ELR (cell line): ENCODE measurements at regions not wholly inside any gene's neighbourhood (a gene's known extent, or its start where the extent isn't known, plus 50 kb on each side); places are given as distances from the start of the nearest gene placed in this dataset.

Experiments
- DNase-seq: peaks from one replicate; pipeline ENCODE4 v3.0.0-alpha.2; 2015; ENCODE audit warnings: low read depth

DNA sequence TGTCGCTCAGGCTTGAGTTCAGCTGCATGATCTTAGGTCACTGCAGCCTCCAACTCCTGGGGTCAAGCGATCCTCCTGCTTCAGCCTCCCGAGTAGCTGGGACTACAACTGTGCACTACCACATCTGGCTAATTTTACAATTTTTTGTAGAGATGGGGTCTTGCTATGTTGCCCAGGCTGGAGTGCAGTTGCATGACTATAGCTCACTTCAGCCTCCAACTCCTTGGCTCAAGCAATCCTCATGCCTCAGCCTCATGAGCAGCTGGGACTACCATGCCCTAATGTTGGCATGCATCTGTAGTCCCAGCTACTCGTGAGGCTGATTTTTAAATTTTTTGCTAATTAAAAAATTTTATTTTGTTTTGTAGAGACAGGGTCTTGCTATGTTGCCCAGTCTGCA is 101.9 kb upstream of the NPTX2 start:
- DNase-seq: no peak

DNA sequence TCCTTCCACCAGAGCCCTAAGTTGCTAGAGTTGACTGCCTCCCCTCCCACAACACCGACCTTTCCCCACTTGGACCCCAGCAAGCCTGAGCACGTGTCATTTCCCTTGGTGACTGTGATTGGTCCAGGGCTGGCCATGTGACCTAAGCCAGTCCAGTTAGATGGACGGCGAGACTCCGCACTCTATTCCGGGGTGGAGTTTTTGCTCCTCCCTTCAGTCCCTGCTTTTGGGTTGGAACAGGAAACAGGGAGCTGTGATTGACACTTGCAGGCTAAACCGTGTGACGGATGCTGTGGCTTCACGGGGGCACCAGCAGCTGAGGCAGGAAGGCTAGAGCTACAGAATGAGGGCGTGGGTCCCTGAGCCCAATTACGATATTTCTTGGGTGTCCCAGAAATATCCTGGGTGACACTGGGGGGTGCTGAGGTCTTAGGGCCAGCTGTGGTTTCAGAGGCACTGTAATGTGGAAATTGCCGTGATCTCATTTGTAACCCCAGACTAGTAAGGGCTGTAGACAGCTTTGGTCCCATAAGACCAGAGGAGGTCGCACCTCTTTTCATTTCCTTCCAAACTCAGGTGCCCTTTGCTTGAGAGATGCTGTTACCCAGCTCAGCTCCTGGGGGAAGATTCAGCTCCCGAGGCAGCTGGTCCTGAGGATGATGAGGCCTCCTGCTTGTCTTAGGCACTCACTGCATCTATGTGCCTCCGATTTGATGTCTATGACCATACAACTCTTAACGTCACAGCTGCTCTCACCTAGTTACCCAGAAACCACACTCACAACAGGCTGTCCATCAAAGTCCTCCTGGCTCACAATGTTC is 102.7 kb upstream of the NPTX2 start:
- no peak for DNase-seq

DNA sequence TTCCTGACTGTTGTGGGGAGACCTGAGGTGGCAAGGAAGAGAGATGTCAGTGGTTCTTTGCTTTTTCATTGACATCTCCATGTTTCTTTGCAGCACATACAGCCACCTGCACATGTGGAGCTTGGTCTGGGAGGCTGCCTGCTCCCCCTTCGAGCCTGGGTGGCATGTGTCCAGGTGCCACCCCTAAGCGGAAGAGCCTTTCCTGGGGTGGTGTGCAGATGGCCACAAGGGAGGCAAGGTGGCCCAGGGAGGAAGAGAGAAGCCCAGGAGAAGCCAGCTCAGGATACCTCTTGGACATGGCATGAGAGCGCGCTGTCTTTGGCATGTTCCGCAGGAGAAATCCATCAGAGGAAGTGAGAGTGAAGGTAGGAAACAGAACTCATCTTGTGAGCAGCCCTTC is 105.9 kb upstream of the NPTX2 start:
- no peak for DNase-seq

DNA sequence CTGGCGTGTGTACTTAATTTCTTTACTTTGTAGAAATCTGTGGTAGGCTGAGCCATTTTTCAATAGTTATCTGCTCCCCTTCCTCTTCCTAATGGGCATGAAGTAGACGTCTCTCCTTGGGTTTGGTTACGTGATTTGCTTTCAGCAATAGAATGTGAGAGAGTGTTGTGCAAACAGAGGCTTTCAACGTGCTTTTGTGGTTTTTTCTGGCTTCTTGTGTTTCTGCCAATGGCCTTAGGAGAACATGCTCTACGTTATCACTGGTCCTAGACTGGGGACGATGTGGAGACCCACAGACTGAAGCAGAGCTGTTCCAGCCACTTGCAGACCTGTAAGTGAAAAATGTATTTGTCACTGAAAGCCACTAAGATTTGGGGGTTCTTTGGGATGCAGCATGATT is 107.2 kb upstream of the NPTX2 start:
- DNase-seq: no peak

DNA sequence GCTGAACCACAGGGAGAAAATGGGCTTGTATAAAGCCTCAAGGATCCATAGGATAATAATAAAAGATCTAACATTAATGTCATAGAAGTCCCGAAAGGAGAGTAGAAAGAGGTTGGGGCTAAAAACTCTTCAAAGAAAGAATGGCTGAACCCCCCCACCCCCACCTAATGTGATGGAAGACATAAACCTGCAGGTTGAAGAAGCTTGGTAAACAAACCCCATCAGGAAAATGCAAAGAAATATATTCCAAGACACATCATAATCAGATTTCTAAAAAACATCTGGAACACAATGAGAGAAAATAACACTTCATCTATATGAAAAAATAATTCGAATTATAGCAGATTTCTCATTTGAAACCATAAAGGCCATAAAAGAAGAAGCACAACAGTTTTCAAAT is 105.6 kb upstream of the BAIAP2L1 start:
- DNase-seq: no peak

DNA sequence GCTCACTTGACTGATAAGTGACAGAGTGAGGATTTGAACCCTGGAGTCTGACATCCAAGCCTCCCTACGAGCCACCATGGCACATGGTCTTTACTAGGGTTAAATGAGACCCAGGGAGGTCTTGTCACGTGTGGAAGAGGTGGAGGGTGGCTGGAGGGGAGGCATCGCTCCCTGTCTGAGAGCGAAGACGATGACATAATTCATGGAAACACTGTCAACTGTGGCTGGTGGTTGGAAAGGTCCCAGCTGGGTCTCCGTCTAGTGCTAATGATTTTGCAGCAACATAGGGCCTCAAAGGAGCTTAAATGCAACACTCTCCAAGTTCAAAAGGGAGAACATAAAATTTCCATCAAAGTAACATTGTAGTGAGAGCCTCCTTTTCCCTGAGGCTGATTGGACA is 99.9 kb upstream of the BAIAP2L1 start:
- DNase-seq: no peak

DNA sequence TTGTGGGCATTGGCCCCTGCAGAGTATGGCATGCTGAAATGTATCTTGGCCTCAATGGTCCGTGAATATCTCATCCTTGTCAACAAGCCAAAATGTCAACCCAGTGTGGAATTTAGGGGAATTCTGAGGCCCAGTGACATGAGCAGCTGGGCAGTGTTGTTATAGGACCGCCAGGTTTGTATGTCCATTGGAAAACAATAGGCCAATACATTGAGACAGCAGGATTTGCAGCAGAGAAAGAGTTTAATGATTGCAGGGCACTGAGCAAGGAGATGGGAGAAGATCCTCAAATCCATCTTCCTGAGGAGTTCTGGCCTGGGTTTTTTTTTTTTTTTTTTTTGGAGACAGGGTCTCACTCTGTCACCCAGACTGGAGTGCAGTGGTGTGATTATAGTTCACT is 95.7 kb upstream of the BAIAP2L1 start:
- DNase-seq: no peak

DNA sequence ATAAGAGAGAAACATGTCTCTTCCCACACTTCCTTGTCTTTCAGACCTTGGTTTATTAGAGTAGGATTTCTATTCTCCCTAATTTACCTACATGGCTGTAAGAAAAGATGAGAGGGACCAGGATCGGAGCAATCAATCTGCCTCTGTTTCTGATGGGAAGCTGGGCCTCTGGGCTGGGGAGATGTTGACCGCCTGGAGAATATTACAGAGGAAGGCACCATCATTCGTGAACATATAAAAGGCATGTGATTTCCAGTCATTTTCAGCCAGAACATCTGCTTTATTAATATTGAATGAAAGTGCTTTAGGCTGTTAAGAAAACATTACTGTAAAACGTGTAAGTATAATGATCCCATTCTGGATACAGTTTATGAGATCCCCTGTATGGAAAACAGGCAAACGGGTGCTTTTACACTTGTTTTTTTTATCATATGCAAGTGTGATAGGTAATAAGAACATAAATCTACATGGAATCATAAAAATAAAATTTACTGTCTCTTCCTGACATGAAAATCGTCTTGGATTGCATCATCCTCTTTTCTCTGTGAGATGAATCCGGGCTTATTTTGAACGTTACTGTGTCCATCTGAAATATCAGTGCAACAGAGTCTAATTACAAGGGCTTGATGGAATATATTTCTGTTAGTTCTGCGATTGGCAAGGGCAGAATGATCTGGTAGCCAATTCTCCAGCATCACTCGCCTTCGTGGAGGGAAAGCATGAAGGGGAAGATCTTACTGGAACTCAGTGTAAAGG is 94.5 kb upstream of the BAIAP2L1 start:
- no peak for DNase-seq

DNA sequence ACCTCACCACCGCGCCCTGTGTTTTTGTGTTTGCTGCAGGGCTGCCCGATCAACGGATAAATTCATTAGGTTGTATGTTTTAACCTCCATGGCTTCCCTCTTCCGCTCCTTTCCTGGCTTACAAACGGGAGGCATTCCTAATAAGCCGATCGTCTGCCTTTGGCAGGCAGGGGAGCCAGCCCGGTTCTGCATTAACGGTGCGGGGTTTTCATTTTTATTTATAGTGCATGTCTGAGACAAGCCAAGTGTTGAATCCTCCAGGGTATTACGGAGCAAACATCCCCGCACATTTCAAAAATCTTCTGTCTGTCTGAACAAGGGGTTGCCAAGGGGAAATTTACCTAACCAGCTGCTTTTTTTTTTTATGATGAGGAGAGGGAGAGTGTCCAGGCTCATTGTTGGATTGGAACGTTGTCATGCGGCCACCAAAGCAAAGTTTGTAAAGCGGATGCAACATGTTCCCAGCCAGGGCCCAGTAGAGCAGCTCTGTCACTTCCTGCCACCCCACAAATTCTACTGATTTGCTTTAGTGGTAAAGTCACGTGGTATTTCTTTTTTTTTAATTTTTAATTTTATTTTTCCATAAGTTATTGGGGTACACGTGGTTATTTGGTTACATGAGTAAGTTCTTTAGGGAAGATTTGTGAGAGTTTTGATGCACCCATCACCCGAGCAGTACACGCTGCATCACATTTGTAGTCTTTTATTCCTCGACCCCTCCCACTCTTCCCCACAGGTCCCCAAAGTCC is 92.3 kb upstream of the BAIAP2L1 start:
- DNase-seq: no peak

DNA sequence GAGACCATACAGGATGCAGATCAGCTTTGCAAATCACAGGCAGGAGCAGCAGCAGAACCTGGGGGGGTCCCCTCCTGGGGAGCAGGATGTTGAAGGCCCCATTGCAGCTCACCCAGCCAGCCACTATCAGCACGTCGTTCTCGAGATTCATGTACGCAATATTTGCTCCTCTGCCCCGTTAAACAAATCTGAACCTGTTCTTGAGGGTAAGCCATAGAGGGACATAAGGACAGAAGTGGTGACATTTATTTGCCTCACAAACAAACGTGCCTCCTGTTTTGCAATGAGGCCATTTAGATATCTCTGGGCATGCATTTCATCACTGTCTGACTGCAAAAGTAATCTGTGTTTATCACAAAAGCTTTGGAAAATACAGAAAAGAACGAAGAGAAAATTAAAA is 87.3 kb upstream of the BAIAP2L1 start:
- DNase-seq: no peak

DNA sequence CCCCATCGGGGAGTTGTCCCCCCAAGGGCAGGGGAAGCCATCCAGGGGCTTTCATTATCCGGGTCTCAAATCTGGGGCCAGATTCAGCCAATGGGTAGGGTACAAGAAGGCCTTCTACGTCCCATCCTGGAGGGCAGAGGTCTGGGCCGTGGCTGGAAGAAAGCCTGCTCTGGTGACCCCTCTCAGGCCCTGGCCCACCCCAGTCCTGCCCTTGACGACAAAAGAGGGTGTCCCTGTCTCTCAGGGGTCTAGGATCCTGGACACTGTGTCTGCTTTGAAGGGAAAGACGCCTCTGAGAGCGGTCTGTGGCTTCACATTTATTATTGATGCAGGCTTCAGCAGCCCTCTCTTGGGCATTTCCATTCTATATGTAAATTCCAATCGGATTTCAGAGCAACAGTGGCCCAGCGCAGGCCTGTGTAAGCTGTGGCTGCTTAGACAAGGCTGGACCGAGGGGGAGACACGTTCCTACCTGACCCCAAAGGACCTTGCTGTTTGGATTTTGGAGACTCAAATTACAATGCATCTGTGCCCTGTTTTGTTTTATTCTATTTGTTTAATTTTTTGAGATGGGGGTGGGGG is 83.2 kb upstream of the BAIAP2L1 start:
- DNase-seq: no peak

DNA sequence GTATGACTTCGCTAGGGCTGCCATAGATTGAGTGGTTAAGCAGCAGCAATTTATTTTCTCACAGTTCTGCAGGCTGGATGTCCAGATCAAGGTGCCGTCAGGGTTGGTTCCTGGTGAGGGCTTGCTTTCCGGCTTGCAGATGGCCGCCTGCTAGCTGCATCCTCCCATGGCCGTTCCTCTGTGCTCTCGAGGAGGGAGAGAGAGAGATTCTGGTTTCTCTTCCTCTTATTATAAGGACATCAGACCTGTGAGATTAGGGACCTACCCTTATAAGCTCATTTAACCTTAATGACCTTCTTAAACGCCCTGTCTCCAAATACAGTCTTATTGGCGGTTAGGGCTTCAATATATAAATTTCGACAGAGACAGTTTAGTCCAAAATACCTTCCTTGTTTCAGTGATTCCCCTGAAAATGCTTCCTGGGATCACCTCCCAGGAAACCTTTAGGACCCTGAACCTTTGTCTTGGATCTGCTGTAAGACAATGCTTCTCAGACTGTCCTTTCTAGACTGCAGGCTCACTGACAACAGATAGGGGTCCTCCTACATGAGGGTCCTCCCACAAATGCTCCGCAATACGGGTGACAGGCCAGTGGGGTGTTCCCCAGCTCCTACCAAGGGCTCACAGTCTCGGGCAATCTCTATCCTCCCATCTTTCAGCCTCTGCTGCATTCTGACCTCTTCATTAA is 82.5 kb upstream of the BAIAP2L1 start:
- DNase-seq: no peak

DNA sequence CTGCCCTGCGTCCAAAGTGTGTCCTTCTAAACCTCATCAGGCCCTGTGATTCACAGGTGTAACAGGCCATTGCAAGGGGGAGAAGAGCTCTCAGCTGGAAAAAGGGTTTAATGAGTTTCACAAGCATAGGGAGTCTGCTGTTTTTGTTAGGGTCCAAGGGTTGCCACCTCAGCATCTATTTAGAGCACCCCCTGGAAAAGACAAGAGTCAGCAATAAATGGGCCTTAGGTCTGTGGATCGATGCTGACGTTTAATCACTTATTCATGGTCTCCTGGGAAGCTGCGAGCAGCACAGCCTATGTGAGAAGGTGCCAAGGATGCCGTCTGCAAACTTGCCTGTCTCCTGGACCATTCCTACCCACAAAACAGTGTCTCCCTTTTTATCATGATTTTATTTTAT is 78.4 kb upstream of the BAIAP2L1 start:
- no peak for DNase-seq

DNA sequence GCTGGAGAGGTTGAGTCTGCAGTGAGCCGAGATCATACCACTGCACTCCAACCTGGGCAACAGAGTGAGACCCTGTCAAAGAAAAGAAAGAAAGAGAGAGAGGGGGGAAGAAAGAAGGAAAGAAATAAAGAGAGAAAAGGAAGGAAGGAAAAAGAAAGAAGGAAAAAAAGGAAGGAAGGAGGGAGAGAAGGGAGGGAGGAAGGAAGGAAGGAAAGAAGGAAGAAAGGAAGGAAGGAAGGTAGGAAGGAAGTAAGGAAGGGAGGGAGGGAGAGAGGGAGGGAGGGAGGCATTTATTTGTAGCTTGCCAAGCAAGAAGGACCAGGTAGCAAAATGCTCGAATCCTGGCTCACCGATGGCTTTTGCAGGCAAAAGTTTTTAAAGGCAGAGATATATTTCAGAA is 74.5 kb upstream of the BAIAP2L1 start:
- DNase-seq: no peak

DNA sequence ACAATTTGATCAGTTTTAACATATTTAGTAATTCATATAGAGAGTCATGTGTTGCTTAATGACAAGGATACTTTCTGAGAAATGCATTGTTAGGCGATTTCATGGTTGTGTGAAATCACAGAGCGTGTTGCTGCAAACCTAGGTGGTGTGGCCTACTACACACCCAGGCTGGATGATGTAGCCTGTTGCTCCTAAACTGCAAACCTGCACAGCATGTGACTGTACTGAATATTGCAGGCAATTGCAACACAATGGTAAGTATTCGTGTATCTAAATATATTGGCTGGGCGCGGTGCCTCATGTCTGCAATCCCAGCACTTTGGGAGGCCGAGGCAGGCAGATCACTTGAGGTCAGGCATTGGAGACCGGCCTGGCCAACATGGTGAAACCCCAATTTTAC is 73.7 kb upstream of the BAIAP2L1 start:
- no peak for DNase-seq

DNA sequence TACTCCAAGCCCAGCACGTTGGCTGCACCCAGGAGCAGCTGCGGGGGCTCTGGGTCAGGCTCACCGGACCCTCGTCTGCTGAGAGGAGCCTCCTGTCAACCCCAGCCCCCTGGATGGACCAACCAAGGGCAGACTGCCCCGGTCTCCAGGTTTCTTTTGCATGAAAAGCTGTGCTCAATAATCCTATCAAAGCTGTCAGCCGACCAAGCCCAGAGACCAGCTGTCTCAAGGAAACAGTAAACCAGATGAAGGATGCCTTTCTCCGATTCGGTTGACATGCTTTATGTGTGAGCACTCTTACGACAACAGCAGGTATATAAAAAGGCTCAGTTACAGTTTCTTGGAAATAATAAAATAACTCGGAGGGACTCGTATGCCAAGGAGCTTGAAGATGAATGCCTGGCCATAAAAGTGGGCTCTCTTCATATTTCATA is 71.6 kb upstream of the BAIAP2L1 start:
- DNase-seq: no peak

DNA sequence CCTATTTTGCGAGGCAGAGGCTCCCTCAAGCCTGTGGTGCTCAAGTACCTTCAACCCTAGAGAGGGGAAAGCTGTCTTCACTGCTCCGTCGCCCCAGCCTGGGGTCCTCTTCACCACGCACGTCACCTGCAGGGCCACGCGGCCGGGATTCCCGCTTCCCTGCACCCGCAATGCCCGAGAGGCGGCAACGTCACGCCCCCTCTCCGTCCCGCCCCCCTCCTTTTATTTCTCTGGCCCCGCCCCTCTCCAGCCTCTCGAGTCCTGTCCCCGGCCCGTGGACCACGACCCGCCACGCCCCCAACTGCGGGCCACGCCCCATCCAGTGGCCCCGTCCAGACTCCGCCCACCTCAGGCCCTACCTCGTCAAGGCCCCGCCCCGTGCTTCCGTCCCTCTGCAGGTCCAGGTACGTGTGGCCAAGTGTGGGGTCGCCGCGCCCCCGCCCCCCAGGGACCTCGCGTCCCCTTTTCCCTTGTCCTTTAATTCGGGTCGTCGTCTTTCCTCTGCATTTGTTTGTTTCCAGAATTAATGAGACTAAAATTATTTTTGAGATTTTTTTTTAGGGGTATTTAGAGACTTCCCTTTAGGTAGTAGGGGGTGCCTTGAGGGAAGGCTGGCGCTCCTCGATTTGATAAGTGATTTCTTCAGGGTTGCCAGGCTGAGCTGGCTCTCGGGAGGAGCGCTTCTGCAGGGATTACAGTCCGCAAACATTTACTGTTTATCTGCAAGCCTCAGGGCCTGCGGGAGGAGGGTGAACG is 69.8 kb upstream of the BAIAP2L1 start:
- peak; percentile 22 for DNase-seq

DNA sequence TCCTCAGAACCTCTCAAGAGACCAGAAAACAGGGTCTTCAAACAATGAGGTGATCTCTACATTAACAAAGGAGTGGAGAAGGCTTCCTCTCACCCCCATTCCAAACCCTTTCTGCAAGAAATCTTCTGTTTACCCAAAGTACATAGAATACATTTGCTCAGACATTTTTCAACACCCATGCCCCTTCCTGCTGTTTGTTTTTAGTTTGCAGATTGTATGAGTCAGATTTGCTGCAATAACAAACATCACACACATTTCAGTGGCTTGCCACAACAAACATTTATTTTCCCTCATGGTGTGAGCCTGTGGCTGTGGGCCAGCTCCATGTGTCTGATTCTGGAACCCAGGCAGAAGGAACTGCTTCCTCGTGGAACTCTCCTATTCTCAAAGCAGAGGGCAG is 68.2 kb upstream of the BAIAP2L1 start:
- DNase-seq: no peak

DNA sequence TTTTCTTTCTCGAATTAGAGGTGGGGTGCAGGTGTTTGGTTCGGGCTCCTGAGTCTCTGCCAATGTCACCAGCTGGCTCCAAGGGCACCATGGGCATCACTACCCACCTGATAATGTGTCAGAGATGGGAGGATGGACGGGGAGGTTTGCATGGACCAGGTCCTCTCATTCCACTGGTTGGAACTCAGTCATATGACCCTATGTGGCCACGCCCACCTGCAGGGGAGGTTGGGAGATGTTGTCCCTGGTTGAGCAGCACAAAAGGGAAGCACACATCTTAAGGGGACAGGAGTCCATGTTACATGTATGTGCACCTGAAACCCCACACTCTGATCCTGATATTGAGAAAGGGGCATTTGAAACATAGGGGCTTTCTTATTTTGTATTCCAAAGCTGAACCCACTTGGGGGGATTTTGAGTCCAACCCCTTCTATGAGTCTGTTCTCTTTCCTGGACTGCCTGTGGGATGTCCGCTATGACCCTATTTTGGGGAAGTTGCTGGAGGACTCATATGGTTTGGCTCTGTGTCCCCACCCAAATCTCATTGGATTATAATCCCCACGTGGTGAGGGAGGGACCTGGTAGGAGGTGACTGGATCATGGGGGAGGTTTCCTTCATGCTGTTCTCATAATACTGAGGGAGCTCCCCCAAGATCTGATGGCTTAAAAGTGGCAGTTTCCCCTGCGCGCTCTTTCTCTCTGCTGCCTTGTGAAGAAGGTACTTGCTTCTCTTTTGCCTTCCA is 66.9 kb upstream of the BAIAP2L1 start:
- no peak for DNase-seq

DNA sequence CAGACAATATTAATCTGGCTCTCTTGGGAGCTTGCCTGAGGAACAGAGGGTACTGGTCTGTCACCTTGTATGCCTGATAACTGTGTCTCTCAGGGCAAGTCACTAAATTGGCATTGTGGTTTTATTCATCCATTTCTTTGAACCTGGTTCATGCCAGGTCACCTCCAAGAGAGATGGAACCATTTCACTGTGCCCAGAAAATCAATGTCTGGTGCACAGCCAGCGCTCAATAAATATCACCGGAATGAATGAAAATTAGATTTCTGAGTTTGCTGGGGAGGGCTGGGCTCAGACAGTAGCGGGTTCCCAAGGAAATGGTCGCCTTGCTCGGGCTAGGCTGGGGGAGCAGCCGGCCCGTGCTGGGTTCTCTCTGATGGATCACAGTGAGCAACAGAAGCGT is 64.1 kb upstream of the BAIAP2L1 start:
- no peak for DNase-seq

DNA sequence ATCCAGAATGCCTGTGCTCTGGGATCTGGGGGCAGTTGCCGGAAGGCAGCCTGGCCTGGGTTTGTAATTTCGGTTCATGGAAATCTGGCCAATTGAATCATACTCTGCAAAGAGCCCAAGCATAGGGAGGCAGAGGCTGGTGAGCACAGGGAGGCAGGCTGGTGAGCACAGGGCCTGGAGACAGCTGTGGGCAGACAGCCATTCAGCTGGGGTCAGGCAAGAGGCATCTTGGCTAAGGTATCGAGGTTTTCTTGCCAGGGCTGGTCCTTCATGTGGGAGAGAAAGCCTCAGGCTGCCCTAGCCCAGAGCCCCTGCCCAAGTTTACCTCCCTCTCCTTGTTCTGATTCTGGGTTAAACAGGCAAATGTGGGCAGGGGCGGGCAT is 63.7 kb upstream of the BAIAP2L1 start:
- DNase-seq: no peak
